ENCODE measurements at regions not wholly inside any gene's neighbourhood (a gene's known extent, or its start where the extent isn't known, plus 50 kb on each side); places are given as distances from the start of the nearest gene placed in this dataset.

- DNase-seq = no peak
These were observed 148.0 kb upstream of the ADRA1B start for GRCh38 chr5:159768243-159768642.

GRCh38 chr5:159772698-159773061 is 143.6 kb upstream of the ADRA1B start:
- DNase-seq = no peak

DNA sequence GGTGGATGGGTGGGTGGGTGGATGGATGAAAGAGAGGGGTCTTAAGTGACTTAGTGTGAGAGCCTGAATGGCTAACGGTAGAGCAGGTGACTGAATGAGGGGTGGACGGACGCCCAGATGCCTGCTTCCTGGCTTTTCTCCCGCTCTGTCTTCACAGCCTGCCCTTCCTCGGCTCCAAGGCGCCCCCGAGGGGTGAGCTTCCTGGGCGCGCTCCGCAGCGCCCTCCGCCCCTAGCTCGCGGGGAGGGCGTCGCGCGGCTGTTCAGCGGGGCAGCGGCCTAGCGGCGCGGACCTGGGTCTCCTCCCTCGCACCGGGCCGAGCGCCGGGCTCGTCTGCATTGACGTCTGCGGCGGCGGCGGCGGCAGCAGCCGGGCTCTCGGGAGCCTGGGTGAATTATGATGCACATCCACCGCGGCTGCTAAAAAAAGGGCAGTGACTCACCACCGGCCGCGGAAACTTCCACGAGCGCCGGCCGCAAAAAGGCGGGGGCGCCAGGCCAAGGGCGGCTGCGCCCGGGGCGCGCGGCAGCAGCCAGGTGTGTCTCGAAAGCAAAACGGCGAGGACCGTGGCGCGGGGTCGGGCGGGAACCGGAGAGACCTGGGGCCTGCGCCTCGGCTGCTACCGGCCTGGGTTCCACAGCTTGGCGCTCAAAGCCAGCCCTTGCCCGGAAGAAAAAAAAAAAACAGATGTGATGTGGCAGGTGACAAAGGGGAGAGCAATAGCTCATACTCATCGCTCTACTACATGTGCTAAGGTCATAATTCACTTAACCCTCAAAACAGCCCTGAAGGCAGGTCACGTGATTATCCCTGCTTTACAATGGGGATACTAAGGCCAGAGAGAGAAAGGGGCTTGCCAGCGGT is 143.0 kb upstream of the ADRA1B start:
- DNase-seq = peak; percentile 33

DNA sequence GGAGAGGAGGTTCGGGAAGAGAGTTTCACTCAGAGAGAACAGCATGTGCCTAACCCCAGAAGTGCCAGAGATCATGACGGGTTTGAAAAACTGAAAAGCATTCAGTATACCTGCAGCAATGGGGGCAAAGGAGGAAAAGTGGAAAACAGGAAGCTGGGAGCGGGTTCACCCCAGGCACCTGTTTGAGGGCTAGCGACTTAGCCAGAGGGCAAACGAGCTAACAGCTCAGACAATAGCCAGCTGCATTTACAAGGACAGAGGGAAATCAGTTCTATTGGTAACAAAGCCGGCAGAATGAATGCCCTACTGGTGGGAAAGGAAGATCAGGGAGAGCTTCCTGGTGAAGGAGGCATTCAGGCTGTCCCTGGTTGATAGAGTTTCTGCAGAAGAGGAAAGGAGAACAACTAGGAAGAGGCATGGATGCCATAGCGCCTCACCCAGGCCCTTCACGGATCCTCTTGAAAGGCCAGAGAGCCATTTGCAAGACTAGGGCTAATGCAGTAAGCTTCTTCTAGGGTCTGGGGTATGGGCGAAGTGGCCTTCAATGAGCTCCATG is 141.7 kb upstream of the ADRA1B start:
- no peak for DNase-seq

- no peak for DNase-seq
These were observed 140.4 kb upstream of the ADRA1B start for GRCh38 chr5:159775890-159776289.

GRCh38 chr5:159777049-159777660 is 139.1 kb upstream of the ADRA1B start:
- DNase-seq = no peak

- DNase-seq = no peak
These were observed 136.8 kb upstream of the ADRA1B start for GRCh38 chr5:159779481-159779880.

- no peak for DNase-seq
These were observed 136.0 kb upstream of the ADRA1B start for GRCh38 chr5:159780246-159780645.

DNA sequence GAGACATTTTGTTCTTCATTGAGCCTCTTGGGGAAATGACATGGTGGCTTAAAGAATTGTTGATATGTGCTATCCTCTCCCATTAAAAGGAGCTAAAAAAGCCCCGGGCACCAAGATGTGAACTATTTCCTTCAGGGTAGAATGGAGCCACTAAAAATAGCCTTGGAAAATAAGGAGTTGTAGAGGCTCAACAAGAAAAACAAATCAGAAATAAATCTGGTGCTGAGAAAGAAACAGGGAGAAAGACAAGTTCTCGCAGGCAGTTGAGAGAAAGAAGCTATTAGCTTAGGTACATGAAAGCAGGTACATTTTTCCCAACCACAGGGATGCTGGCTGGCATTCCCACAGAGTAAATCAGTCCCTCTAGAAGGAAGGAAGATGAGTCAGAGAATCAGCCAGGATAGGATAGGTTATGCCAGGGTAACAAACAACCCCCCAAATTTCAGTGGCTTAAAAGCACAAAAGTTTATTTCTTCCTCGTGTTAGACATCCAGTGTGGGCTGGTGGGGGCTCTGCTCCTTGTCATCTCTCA is 134.6 kb upstream of the ADRA1B start:
- DNase-seq = no peak

DNA sequence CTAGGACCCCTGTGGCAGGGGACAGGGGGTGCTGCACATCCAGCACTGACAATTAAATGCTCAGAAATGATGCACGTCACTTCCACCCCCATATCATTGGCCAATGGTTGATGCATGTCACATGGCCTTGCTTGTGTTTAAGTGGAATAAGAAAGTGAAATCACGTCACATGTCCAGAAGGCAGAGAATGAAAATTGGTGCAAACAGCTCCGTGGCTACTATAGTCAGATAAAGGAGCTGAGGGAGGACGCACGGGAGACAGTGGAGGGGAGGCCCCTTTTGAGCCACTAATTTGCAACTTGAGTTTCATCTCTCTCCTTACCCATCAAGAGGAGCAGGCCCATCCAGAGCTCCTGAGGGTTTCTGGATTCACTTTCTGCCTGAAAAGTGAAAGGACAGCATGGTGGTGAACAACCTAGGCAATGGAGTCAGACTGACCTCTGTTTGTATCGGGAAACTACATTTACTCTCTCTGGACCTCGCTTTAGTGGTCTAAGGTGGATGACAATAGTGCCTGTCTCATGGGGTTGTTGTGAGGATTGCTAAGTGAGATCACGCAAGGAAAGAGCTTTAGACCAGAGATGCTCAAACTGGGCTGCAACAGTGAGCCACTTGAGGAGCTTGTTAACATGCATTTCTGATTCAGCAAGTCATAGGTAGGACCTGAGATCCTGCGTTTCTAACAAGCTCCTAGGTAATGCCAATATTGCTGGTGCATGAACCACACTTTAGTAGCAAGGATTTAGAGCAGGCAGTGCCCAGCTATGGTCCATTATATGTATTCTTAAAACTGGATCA is 133.9 kb upstream of the ADRA1B start:
- DNase-seq = no peak

DNA sequence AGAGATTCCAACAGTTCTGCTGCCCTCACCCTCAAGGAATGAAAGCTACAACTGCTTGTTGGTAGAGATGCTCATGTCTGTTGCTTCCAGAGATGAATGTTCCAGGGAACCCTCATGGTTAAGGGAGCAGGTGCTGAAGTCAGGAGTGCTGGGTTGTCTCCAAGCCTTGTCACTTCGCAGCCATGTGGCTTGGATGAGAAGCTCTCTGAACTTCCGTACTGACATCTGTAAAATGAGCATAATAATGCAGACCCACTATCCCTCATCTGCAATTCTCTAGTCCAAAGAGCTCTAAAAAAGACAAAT is 133.3 kb upstream of the ADRA1B start:
- no peak for DNase-seq

GRCh38 chr5:159783726-159784247 is 132.5 kb upstream of the ADRA1B start:
- no peak for DNase-seq

DNA sequence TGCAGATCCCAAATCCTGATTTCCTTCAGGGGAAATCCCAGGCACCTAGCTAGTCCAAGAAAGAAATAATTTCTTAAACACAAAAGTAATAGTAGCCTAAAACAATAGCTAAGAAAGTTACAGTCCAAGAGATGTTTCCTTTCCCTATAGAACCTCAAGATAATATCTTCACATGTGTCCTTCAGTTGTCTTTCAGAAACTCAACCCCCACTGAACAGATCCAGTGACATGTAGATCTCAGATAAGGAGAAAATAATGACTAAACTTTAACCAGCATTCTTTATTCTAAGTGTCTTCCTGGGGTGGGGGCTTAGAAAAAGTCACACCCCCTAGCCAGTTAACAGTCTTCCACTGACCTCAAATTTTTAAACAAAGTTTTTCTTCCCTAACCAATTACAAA is 131.3 kb upstream of the ADRA1B start:
- no peak for DNase-seq

DNA sequence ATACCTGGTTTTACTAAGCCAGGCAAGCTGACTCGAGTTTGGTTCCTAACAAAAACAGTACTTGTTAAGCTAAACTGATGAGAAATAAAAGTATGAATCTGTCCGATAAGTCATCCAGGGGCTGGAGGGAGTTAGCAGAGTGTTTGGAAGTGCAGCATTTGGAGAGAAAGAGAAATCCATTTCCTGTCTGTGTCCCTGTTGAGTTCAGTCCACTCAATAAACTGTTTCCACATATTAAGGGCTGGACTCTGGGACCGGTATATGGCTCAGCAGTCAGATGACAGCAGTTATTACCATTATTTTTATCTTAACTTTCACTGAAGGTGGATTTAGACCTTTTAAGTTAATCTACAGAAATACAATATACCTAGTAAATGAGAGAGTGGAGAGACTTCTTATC is 130.6 kb upstream of the ADRA1B start:
- no peak for DNase-seq

DNA sequence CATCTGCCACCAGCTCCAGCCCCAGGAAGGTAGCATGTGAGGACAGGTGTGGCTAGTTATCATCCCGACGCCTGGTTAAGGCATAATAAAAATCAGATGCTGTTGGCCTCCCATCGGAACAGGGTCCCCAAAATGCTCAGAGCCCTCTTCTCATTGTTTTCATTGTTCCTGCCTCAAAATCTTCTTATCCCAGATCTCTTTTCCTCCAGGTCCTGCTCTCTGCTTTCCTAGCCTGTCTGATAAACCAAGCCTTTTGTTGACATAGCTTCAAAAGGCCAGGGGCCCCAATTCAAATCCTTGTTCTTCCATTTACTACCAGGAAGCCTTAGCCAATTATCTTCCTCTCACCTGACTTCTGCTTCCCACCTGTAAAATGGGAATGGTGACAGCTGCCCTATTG is 130.1 kb upstream of the ADRA1B start:
- no peak for DNase-seq

GRCh38 chr5:159786901-159787691 is 129.2 kb upstream of the ADRA1B start:
- no peak for DNase-seq

GRCh38 chr5:159787837-159788236 is 128.4 kb upstream of the ADRA1B start:
- no peak for DNase-seq

- DNase-seq = no peak
These were observed 127.4 kb upstream of the ADRA1B start for GRCh38 chr5:159788835-159789331.

DNA sequence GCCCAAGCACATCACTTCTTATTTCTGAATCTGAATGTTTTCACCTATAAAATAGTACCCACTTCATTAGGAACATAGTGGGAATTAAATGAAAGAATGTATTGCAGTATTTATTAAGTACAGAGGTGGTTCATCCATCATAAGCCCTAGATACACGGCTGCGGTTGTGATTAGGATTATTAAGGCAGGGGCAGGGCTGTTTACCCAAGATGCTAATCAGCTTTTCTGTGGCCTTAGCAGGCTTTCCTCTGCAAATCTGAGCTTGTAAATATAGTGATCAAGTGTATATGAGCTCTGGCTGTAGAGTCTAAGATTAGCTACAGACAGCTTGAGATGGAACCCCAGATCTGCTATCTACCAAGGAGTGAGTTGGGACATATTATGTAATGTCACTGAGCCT is 124.1 kb upstream of the ADRA1B start:
- no peak for DNase-seq

DNA sequence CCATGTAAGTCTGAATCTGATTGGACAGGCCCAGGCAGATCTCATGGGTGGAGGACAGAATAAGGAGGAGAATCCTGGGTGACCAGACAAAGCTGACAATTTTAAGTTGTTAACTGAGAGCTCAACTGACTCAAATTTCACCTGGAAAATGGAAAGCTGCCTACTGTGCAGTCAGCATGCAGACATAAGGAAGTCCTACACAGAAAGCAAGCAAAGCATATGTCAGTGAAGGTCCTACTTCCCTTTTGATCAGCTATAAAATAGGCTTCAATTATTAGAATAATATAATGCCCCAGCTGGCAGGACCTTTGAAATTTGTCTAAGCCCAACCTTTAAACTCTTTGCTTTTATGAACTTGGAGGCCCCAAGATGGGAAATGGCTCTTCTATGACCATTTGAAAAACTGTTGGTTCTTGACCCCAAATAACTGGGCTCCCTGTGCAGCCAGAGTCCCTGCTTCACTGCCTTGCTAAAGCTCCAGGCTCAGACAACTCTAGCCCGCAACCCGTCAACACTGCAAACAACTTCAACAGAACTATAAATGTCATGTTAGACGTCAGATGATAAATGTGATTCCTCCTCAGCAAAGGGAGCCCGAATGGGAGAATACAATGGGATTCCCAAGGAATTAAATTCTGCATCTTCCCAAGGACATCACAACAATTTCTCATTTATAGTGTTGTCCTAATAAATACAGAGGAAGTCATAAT is 118.9 kb upstream of the ADRA1B start:
- DNase-seq = no peak

DNA sequence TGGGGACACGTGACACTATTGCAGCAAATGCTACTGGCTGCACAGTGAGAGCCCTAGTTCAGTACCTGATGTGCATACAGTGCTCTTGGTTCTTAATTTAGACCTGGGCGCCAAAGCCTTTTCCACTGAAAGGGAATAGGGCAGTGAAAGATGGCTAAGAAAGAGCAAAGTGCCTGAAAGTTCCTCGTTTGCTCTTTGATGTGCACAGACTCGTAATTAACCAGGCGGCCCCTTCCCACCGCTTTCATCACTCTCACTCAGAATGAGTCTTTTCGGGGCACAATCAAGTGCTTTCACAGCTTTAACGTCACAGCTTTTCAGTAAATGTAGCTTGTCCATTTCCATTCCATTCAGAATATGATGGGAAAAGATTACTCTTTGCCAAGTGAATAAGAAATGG is 116.6 kb upstream of the ADRA1B start:
- no peak for DNase-seq
